ENCODE measurements at regions not wholly inside any gene's neighbourhood (a gene's known extent, or its start where the extent isn't known, plus 50 kb on each side); places are given as distances from the start of the nearest gene placed in this dataset.
"Not testable (repeated sequence)": the region's sequence is repeated elsewhere in the genome, so short reads cannot be mapped to it uniquely, and the experiment has no call there.

- no peak for TF ChIP-seq CTCF (IDR thresholded peaks at IDR 0.05)
- H3K27ac Mint-ChIP-seq, result no peak overlapping the region
- DNase-seq, result no peak
- no peaks in the 10 kb centered on the region for H3K27me3 Mint-ChIP-seq (ENCODE audit: insufficient read depth)
- H3K4me1 Mint-ChIP-seq (ENCODE audit: low read depth), result no peaks in the 10 kb centered on the region
- no peak overlapping the region for H3K4me3 Mint-ChIP-seq
- H3K9me3 Mint-ChIP-seq, result peaks cover 33% of the 10 kb centered on the region
- H3K36me3 Mint-ChIP-seq (ENCODE audit: low read depth), result no peaks in the 10 kb centered on the region
These were observed 517.1 kb downstream of the PCDH7 start for GRCh38 chr4:31237233-31237632.

- Mint-ChIP-seq H3K4me1 (ENCODE audit: low read depth) (no peaks in the 10 kb centered on the region), H3K27ac (no peak overlapping the region), H3K36me3 (ENCODE audit: low read depth) (no peaks in the 10 kb centered on the region), H3K4me3 (no peak overlapping the region), H3K9me3 (peaks cover 57% of the 10 kb centered on the region), H3K27me3 (ENCODE audit: insufficient read depth) (no peaks in the 10 kb centered on the region)
- TF ChIP-seq CTCF (IDR thresholded peaks at IDR 0.05), result no peak
- DNase-seq, result no peak
These were observed 519.7 kb downstream of the PCDH7 start for GRCh38 chr4:31239886-31240285.

- Mint-ChIP-seq H3K36me3 (ENCODE audit: low read depth) (no peaks in the 10 kb centered on the region), H3K9me3 (peaks cover 70% of the 10 kb centered on the region), H3K4me1 (ENCODE audit: low read depth) (no peaks in the 10 kb centered on the region), H3K4me3 (no peak overlapping the region), H3K27me3 (ENCODE audit: insufficient read depth) (no peaks in the 10 kb centered on the region), H3K27ac (no peak overlapping the region)
- no peak for TF ChIP-seq CTCF (IDR thresholded peaks at IDR 0.05)
- no peak for DNase-seq
These were observed 521.4 kb downstream of the PCDH7 start for GRCh38 chr4:31241504-31242106.

- Mint-ChIP-seq H3K4me3 (no peak overlapping the region), H3K27me3 (ENCODE audit: insufficient read depth) (no peaks in the 10 kb centered on the region), H3K4me1 (ENCODE audit: low read depth) (no peaks in the 10 kb centered on the region), H3K9me3 (peaks cover 70% of the 10 kb centered on the region), H3K27ac (no peak overlapping the region), H3K36me3 (ENCODE audit: low read depth) (peaks cover 8% of the 10 kb centered on the region; the same call in 1 of the 2 replicates)
- no peak for DNase-seq
- TF ChIP-seq CTCF (IDR thresholded peaks at IDR 0.05), result no peak
These were observed 526.7 kb downstream of the PCDH7 start for GRCh38 chr4:31246856-31247255.

GRCh38 chr4:31259119-31259518 lies 539.0 kb downstream of the PCDH7 start:
- DNase-seq, result no peak
- peaks cover 8% of the 10 kb centered on the region; the same call in 1 of the 2 replicates for H3K36me3 Mint-ChIP-seq (ENCODE audit: low read depth)
- H3K9me3 Mint-ChIP-seq, result peaks cover 59% of the 10 kb centered on the region
- no peak overlapping the region for H3K4me3 Mint-ChIP-seq
- TF ChIP-seq CTCF (IDR thresholded peaks at IDR 0.05), result no peak
- no peak overlapping the region for H3K27ac Mint-ChIP-seq
- H3K27me3 Mint-ChIP-seq (ENCODE audit: insufficient read depth), result no peaks in the 10 kb centered on the region
- no peaks in the 10 kb centered on the region for H3K4me1 Mint-ChIP-seq (ENCODE audit: low read depth)

GRCh38 chr4:31261632-31262031 lies 541.5 kb downstream of the PCDH7 start:
- H3K9me3 Mint-ChIP-seq, result peaks cover 49% of the 10 kb centered on the region

GRCh38 chr4:31266094-31266493 lies 545.9 kb downstream of the PCDH7 start:
- not testable (repeated sequence) for H3K27me3 Mint-ChIP-seq (ENCODE audit: insufficient read depth); H3K27ac Mint-ChIP-seq
- peaks cover 27% of the 10 kb centered on the region for H3K9me3 Mint-ChIP-seq

More at GRCh38 chr4:31261632-31262031, 541.5 kb downstream of the PCDH7 start:
- TF ChIP-seq CTCF (IDR thresholded peaks at IDR 0.05), result no peak
- Mint-ChIP-seq H3K4me1 (ENCODE audit: low read depth) (no peaks in the 10 kb centered on the region), H3K27ac (no peak overlapping the region), H3K27me3 (ENCODE audit: insufficient read depth) (no peaks in the 10 kb centered on the region), H3K36me3 (ENCODE audit: low read depth) (peaks cover 3% of the 10 kb centered on the region; the same call in 1 of the 2 replicates), H3K4me3 (no peak overlapping the region)
- DNase-seq, result no peak

More at GRCh38 chr4:31266094-31266493, 545.9 kb downstream of the PCDH7 start:
- H3K36me3 Mint-ChIP-seq (ENCODE audit: low read depth); H3K4me1 Mint-ChIP-seq (ENCODE audit: low read depth); DNase-seq; H3K4me3 Mint-ChIP-seq: not testable (repeated sequence)

Measured in HFFc6 (cell line).